Fibroblast of the aortic adventitia (primary cell): ENCODE measurements at regions not wholly inside any gene's neighbourhood (a gene's known extent, or its start where the extent isn't known, plus 50 kb on each side); places are given as distances from the start of the nearest gene placed in this dataset.

Source experiments
- DNase-seq: peaks from one replicate; pipeline ENCODE4 v3.0.0-alpha.2; 2010; ENCODE audit warnings: low read depth
- H3K4me3 ChIP-seq: 2 replicates; pipeline ENCODE4 v1.5.1; 2011; ENCODE audit warnings: low read depth, mild to moderate bottlenecking, control low read depth, low read length, moderate library complexity
- CTCF ChIP-seq: IDR thresholded peaks from 2 replicates; pipeline ENCODE4 v1.5.1; 2011; ENCODE audit warnings: mild to moderate bottlenecking, low read length, control low read depth, inconsistent platforms; ENCODE audit not compliant: insufficient read depth

GRCh38 chr13:73623281-73623680, 510.9 kb downstream of the KLF12 start:
- no peak for TF ChIP-seq CTCF
- no peak overlapping the region for H3K4me3 ChIP-seq
- DNase-seq, result no peak

- TF ChIP-seq CTCF, result no peak
- no peak overlapping the region for H3K4me3 ChIP-seq
- DNase-seq, result no peak
Observed at GRCh38 chr13:73622381-73622780, 511.8 kb downstream of the KLF12 start.

GRCh38 chr13:73618275-73618865, 515.8 kb downstream of the KLF12 start:
- no peak for DNase-seq
- TF ChIP-seq CTCF, result no peak
- H3K4me3 ChIP-seq, result no peak overlapping the region

- no peak for DNase-seq
- H3K4me3 ChIP-seq, result no peak overlapping the region
- no peak for TF ChIP-seq CTCF
Observed at GRCh38 chr13:73616861-73617260, 517.3 kb downstream of the KLF12 start.

- no peak for DNase-seq
- TF ChIP-seq CTCF, result no peak
- no peak overlapping the region for H3K4me3 ChIP-seq
Observed at GRCh38 chr13:73610799-73611592, 523.2 kb downstream of the KLF12 start.

GRCh38 chr13:73608711-73609485, 525.3 kb downstream of the KLF12 start:
- no peak for TF ChIP-seq CTCF

More at GRCh38 chr13:73608711-73609485, 525.3 kb downstream of the KLF12 start:
- no peak for DNase-seq
- H3K4me3 ChIP-seq, result no peak overlapping the region
